HEK293 (cell line): ENCODE measurements at regions not wholly inside any gene's neighbourhood (a gene's known extent, or its start where the extent isn't known, plus 50 kb on each side); places are given as distances from the start of the nearest gene placed in this dataset.

Experiments used
- CTCF ChIP-seq: fragments of 450-650 bp; formaldehyde crosslinking; IDR thresholded peaks from 2 replicates; pipeline ENCODE4 v1.5.1; 2016; ENCODE audit warnings: missing biosample characterization, missing genetic modification characterization
- MYNN ChIP-seq: fragments of 450-650 bp; formaldehyde crosslinking; IDR thresholded peaks from 2 replicates; pipeline ENCODE4 v1.5.1; 2016; ENCODE audit warnings: missing biosample characterization, missing genetic modification characterization, borderline replicate concordance
- REST ChIP-seq: fragments of 450-650 bp; formaldehyde crosslinking; IDR thresholded peaks from 2 replicates; pipeline ENCODE4 v1.5.1; 2016; ENCODE audit warnings: missing biosample characterization, missing genetic modification characterization
- SP7 ChIP-seq: fragments of 450-650 bp; formaldehyde crosslinking; IDR thresholded peaks from 2 replicates; pipeline ENCODE4 v1.5.1; 2016; ENCODE audit warnings: missing biosample characterization, missing genetic modification characterization
- YY1 ChIP-seq: fragments of 450-650 bp; formaldehyde crosslinking; IDR thresholded peaks from 2 replicates; pipeline ENCODE4 v1.5.1; 2018; ENCODE audit warnings: missing biosample characterization, missing genetic modification characterization
- ZBTB11 ChIP-seq: fragments of 450-650 bp; formaldehyde crosslinking; conservative IDR thresholded peaks from 2 replicates; pipeline ENCODE4 v1.5.1; 2016; ENCODE audit warnings: low read depth, missing biosample characterization, missing genetic modification characterization
- ZBTB20 ChIP-seq: fragments of 450-650 bp; formaldehyde crosslinking; IDR thresholded peaks from 2 replicates; pipeline ENCODE4 v1.5.1; 2016; ENCODE audit warnings: missing biosample characterization, missing genetic modification characterization
- ZNF214 ChIP-seq: fragments of 450-650 bp; formaldehyde crosslinking; IDR thresholded peaks from 2 replicates; pipeline ENCODE4 v1.5.1; 2017; ENCODE audit warnings: missing biosample characterization, mild to moderate bottlenecking, missing genetic modification characterization, borderline replicate concordance
- ZNF274 ChIP-seq, 2 experiments: fragments of 200-500 bp in 1 of 2; fragments of 450-650 bp in 1 of 2; sonication (Bioruptor generic) in 1 of 2; formaldehyde crosslinking in 1 of 2; IDR thresholded peaks; 2 replicates each; pipeline versions ENCODE4 v1.5.1 to v1.6.1; 2014 to 2016; ENCODE audit warnings: borderline replicate concordance in 1 of 2, inconsistent platforms in 1 of 2, low read length in 1 of 2, missing biosample characterization in 1 of 2, missing genetic modification characterization in 1 of 2
- ZNF521 ChIP-seq: fragments of 450-650 bp; formaldehyde crosslinking; IDR thresholded peaks from 2 replicates; pipeline ENCODE4 v1.5.1; 2017; ENCODE audit warnings: missing biosample characterization, mild to moderate bottlenecking, missing genetic modification characterization
- ZNF558 ChIP-seq: fragments of 450-650 bp; formaldehyde crosslinking; IDR thresholded peaks from 2 replicates; pipeline ENCODE4 v1.5.1; 2016; ENCODE audit warnings: missing biosample characterization, missing genetic modification characterization

- TF ChIP-seq MYNN (tag by site-specific recombination): no peak
- no peak for TF ChIP-seq ZNF558 (tag by site-specific recombination)
- no peak for TF ChIP-seq CTCF
- TF ChIP-seq REST (tag by site-specific recombination): no peak
- no peak for TF ChIP-seq ZBTB11
- TF ChIP-seq ZBTB20: no peak
- TF ChIP-seq ZNF521 (tag by site-specific recombination): no peak
- no peak for TF ChIP-seq ZNF214 (tag by site-specific recombination)
- no peak for TF ChIP-seq ZNF274 (IDR thresholded peaks at IDR 0.05; ENCODE audit: low read length)
- TF ChIP-seq ZNF274 (tag by site-specific recombination; IDR thresholded peaks at IDR 0.05; ENCODE audit: borderline replicate concordance): no peak
- no peak for TF ChIP-seq SP7
- no peak for TF ChIP-seq YY1
Measured at GRCh38 chr10:120783867-120784266, 67.3 kb upstream of the WDR11 start.
